GM12872 (cell line): ENCODE measurements at regions not wholly inside any gene's neighbourhood (a gene's known extent, or its start where the extent isn't known, plus 50 kb on each side); places are given as distances from the start of the nearest gene placed in this dataset.

Source experiments
- CTCF ChIP-seq: IDR thresholded peaks from 3 replicates; pipeline ENCODE4 v1.5.1; 2011; ENCODE audit warnings: low read depth, mild to moderate bottlenecking, low read length, moderate library complexity; ENCODE audit not compliant: insufficient read depth

GRCh38 chr3:27653803-27654558 lies 68.1 kb downstream of the EOMES start:
- no peak for TF ChIP-seq CTCF

- no peak for TF ChIP-seq CTCF
Observed at GRCh38 chr3:27649277-27649676, 72.8 kb downstream of the EOMES start.

GRCh38 chr3:27646896-27647295 lies 75.2 kb downstream of the EOMES start:
- TF ChIP-seq CTCF: no peak

GRCh38 chr3:27644941-27645340 lies 77.2 kb downstream of the EOMES start:
- TF ChIP-seq CTCF: no peak

- no peak for TF ChIP-seq CTCF
Observed at GRCh38 chr3:27643355-27643754, 78.8 kb downstream of the EOMES start.

- TF ChIP-seq CTCF: no peak
Observed at GRCh38 chr3:27642796-27643195, 79.3 kb downstream of the EOMES start.

GRCh38 chr3:27641888-27642601 lies 80.1 kb downstream of the EOMES start:
- no peak for TF ChIP-seq CTCF
